HG03159 (cell line): ENCODE measurements at regions not wholly inside any gene's neighbourhood (a gene's known extent, or its start where the extent isn't known, plus 50 kb on each side); places are given as distances from the start of the nearest gene placed in this dataset.
"Not testable (repeated sequence)": the region's sequence is repeated elsewhere in the genome, so short reads cannot be mapped to it uniquely, and the experiment has no call there.

ENCODE experiments used
- ATAC-seq: cut with Tn5 transposase; IDR thresholded peaks from one replicate; pipeline ENCODE4 v1.9.1; 2021; ENCODE audit warnings: mild to moderate bottlenecking, moderate library complexity; ENCODE audit not compliant: unreplicated experiment

- no peak for ATAC-seq
These were observed 602.3 kb upstream of the MMS22L start for GRCh38 chr6:97885325-97885724.

GRCh38 chr6:97885828-97886227 lies 602.8 kb upstream of the MMS22L start:
- ATAC-seq: no peak

GRCh38 chr6:97901531-97901930 lies 618.5 kb upstream of the MMS22L start:
- ATAC-seq: no peak

- no peak for ATAC-seq
These were observed 626.4 kb upstream of the MMS22L start for GRCh38 chr6:97909380-97909779.

- no peak for ATAC-seq
These were observed 630.7 kb upstream of the MMS22L start for GRCh38 chr6:97913721-97914120.

- no peak for ATAC-seq
These were observed 631.9 kb upstream of the MMS22L start for GRCh38 chr6:97914912-97915311.

- no peak for ATAC-seq
These were observed 632.5 kb upstream of the MMS22L start for GRCh38 chr6:97915537-97915936.

GRCh38 chr6:97917369-97917768 lies 634.4 kb upstream of the MMS22L start:
- ATAC-seq: no peak

GRCh38 chr6:97919046-97919445 lies 636.0 kb upstream of the MMS22L start:
- no peak for ATAC-seq

- no peak for ATAC-seq
These were observed 636.6 kb upstream of the MMS22L start for GRCh38 chr6:97919631-97920030.

GRCh38 chr6:97923249-97923648 lies 640.2 kb upstream of the MMS22L start:
- ATAC-seq: no peak

GRCh38 chr6:97925504-97925903 lies 642.5 kb upstream of the MMS22L start:
- no peak for ATAC-seq

- ATAC-seq: no peak
These were observed 656.6 kb upstream of the MMS22L start for GRCh38 chr6:97939440-97940168.

GRCh38 chr6:97947841-97948240 lies 664.8 kb upstream of the MMS22L start:
- ATAC-seq: no peak

GRCh38 chr6:97958134-97958533 lies 675.1 kb upstream of the MMS22L start:
- no peak for ATAC-seq

- no peak for ATAC-seq
These were observed 680.2 kb upstream of the MMS22L start for GRCh38 chr6:97963193-97963592.

- no peak for ATAC-seq
These were observed 686.0 kb upstream of the MMS22L start for GRCh38 chr6:97969065-97969464.

GRCh38 chr6:97977084-97977483 lies 694.1 kb upstream of the MMS22L start:
- ATAC-seq: no peak

- no peak for ATAC-seq
These were observed 695.8 kb upstream of the MMS22L start for GRCh38 chr6:97978855-97979271.

- ATAC-seq: not testable (repeated sequence)
These were observed 696.3 kb upstream of the MMS22L start for GRCh38 chr6:97979285-97979684.

GRCh38 chr6:97989451-97989850 lies 706.4 kb upstream of the MMS22L start:
- ATAC-seq: no peak

GRCh38 chr6:97995158-97995557 lies 712.1 kb upstream of the MMS22L start:
- no peak for ATAC-seq

GRCh38 chr6:98002678-98003077 lies 719.7 kb upstream of the MMS22L start:
- no peak for ATAC-seq
